Stimulated activated naive B cell treated with anti-CD40 and anti-IgM and Interleukin-4, amounts not matched to agents 10 μg/mL and 1 μg/mL and 100 μg/mL, for 72 hours (primary cell): ENCODE measurements at regions not wholly inside any gene's neighbourhood (a gene's known extent, or its start where the extent isn't known, plus 50 kb on each side); places are given as distances from the start of the nearest gene placed in this dataset.

Experiments
- ATAC-seq, 2 donors: fragments of 150-1000 bp; cut with Tn5 transposase; replicated peaks; 2 replicates each; pipeline ENCODE4 v1.10.0; 2021; ENCODE audit warnings: moderate library complexity in 1 of 2
- DNase-seq: peaks from one replicate; pipeline ENCODE4 v3.0.0; 2021
- H3K27ac Mint-ChIP-seq: one replicate; pipeline ENCODE4 v1.8.0; 2022; ENCODE audit warnings: mild to moderate bottlenecking, mixed read lengths
- H3K27me3 Mint-ChIP-seq, 2 donors: one replicate each; pipeline ENCODE4 v1.8.0; 2022; ENCODE audit warnings: mixed read lengths in 2 of 2
- H3K36me3 Mint-ChIP-seq, 2 donors: one replicate each; pipeline ENCODE4 v1.8.0; 2022; ENCODE audit warnings: mixed read lengths in 2 of 2, mild to moderate bottlenecking in 1 of 2
- H3K4me1 Mint-ChIP-seq, 2 donors: one replicate each; pipeline ENCODE4 v1.8.0; 2022; ENCODE audit warnings: mixed read lengths in 2 of 2, mild to moderate bottlenecking in 1 of 2
- H3K4me3 Mint-ChIP-seq, 2 donors: one replicate each; pipeline ENCODE4 v1.8.0; 2022; ENCODE audit warnings: mild to moderate bottlenecking in 2 of 2, mixed read lengths in 2 of 2, moderate library complexity in 1 of 2
- H3K9me3 Mint-ChIP-seq, 2 donors: one replicate each; pipeline ENCODE4 v1.8.0; 2022; ENCODE audit warnings: mixed read lengths in 2 of 2, mild to moderate bottlenecking in 1 of 2

- no peaks in the 10 kb centered on the region for H3K9me3 Mint-ChIP-seq
- H3K27me3 Mint-ChIP-seq: peaks cover 0 to 5% of the 10 kb centered on the region in 2 donors
- H3K4me1 Mint-ChIP-seq: no peaks in the 10 kb centered on the region
- H3K36me3 Mint-ChIP-seq: no peaks in the 10 kb centered on the region
- DNase-seq (no peak), ATAC-seq (no peak)
- no peak overlapping the region for H3K27ac Mint-ChIP-seq
- H3K4me3 Mint-ChIP-seq: no peak overlapping the region
Measured at GRCh38 chr13:48790199-48790598, 136.5 kb downstream of the CYSLTR2 start.

DNA sequence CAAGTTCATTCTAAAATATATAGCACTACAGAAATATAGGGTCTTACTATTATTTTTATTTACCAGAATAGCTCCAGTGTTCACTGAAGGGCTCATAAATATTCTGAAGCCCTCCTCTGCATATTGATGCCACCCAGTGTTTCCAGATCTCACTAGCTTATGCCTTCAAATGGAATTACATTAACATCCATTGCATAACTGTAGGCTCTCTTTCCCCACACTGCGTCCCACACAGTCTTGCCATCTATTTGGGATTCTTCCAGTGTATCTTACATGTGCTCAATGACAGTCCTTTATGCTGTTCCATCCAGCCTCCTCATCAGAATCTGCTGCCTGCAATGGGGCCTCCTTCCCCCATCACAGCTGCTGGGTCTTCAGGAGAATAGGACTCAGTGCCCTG is 137.2 kb downstream of the CYSLTR2 start:
- Mint-ChIP-seq H3K9me3 (no peaks in the 10 kb centered on the region), H3K4me3 (no peak overlapping the region), H3K4me1 (no peaks in the 10 kb centered on the region), H3K27ac (no peak overlapping the region), H3K36me3 (no peaks in the 10 kb centered on the region), H3K27me3 (peaks cover 0 to 7% of the 10 kb centered on the region in 2 donors)
- DNase-seq (no peak), ATAC-seq (no peak)

GRCh38 chr13:48797127-48797526 is 143.4 kb downstream of the CYSLTR2 start:
- Mint-ChIP-seq H3K4me3 (no peak overlapping the region), H3K4me1 (no peaks in the 10 kb centered on the region), H3K27ac (no peak overlapping the region), H3K9me3 (peaks cover 0 to 1% of the 10 kb centered on the region in 2 donors), H3K27me3 (peaks cover 0 to 11% of the 10 kb centered on the region in 2 donors), H3K36me3 (no peaks in the 10 kb centered on the region)
- ATAC-seq (no peak), DNase-seq (no peak)

DNA sequence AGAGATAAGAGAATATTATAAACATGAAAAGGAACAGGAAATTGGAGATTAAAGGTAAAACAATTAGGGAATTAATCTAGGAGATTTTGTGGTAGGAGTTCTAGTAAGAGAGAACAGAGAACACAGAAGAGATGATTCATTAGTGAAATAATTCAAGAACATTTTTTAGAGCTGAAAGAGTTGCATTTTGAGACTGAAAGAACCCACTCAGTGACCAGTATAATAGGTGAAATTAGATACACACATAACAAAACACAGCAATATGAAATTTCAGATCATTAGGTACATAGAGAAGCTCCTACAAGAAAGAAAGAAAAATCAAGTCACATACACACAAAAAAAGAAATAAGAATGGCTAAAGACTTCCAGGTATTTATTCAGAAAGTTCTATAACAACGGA is 144.0 kb downstream of the CYSLTR2 start:
- no peak overlapping the region for H3K4me3 Mint-ChIP-seq
- H3K27ac Mint-ChIP-seq: no peak overlapping the region
- DNase-seq: no peak
- no peaks in the 10 kb centered on the region for H3K4me1 Mint-ChIP-seq
- no peaks in the 10 kb centered on the region for H3K36me3 Mint-ChIP-seq
- ATAC-seq: no peak
- H3K9me3 Mint-ChIP-seq: peaks cover 0 to 1% of the 10 kb centered on the region in 2 donors
- H3K27me3 Mint-ChIP-seq: peaks cover 0 to 11% of the 10 kb centered on the region in 2 donors

DNA sequence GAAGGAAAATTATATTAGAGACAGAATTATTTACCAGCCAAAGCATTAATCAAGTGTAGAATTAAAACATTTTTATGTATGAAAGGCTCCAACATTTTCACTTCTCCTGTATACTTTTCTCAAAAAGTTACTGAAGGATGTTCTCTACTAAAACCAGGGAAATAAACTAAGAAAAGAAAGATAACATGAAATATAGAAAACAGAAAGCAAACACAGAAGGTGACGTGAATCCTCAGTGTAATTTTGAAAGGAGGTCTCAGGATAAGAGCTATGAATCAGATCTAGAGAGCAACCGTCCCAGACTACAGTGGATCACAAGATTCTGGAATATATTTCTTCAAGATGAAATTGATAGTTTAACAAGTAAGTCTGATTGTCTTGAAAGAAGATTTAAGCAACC is 144.5 kb downstream of the CYSLTR2 start:
- DNase-seq (no peak), ATAC-seq (no peak)
- Mint-ChIP-seq H3K27ac (no peak overlapping the region), H3K36me3 (no peaks in the 10 kb centered on the region), H3K27me3 (peaks cover 0 to 11% of the 10 kb centered on the region in 2 donors), H3K4me1 (no peaks in the 10 kb centered on the region), H3K9me3 (peaks cover 0 to 1% of the 10 kb centered on the region in 2 donors), H3K4me3 (no peak overlapping the region)

DNA sequence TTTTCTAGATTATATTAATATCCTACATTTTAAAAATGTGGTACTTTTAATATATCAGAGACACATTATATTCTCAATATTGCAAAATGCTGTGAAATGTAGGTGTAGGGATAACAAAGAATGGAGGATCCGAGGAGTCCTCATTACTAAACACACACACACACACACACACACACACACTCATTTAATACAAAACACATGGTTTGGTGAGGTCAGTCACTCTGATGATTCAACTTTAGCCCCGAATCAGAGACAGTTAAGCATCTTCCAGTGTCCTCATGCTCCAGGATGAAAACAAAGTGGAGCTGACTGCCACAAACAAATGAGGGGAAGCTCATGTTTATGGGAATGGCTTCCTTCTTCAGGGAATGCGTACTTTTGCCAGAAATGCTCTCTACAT is 147.5 kb downstream of the CYSLTR2 start:
- ATAC-seq (no peak), DNase-seq (no peak)
- peaks cover 0 to 1% of the 10 kb centered on the region in 2 donors for H3K9me3 Mint-ChIP-seq
- H3K4me1 Mint-ChIP-seq: peaks cover 3 to 9% of the 10 kb centered on the region in 2 donors
- no peak overlapping the region for H3K4me3 Mint-ChIP-seq
- H3K36me3 Mint-ChIP-seq: no peaks in the 10 kb centered on the region
- H3K27me3 Mint-ChIP-seq: peaks cover 0 to 6% of the 10 kb centered on the region in 2 donors
- H3K27ac Mint-ChIP-seq: no peak overlapping the region

GRCh38 chr13:48804821-48805601 is 151.3 kb downstream of the CYSLTR2 start:
- no peak overlapping the region for H3K27ac Mint-ChIP-seq
- no peaks in the 10 kb centered on the region for H3K9me3 Mint-ChIP-seq
- peaks cover 5 to 14% of the 10 kb centered on the region in 2 donors for H3K4me1 Mint-ChIP-seq
- no peak for DNase-seq
- peaks cover 5 to 6% of the 10 kb centered on the region in 2 donors for H3K27me3 Mint-ChIP-seq
- peak; percentile 48 to 69 for ATAC-seq
- H3K36me3 Mint-ChIP-seq: no peaks in the 10 kb centered on the region
- no peak overlapping the region for H3K4me3 Mint-ChIP-seq

DNA sequence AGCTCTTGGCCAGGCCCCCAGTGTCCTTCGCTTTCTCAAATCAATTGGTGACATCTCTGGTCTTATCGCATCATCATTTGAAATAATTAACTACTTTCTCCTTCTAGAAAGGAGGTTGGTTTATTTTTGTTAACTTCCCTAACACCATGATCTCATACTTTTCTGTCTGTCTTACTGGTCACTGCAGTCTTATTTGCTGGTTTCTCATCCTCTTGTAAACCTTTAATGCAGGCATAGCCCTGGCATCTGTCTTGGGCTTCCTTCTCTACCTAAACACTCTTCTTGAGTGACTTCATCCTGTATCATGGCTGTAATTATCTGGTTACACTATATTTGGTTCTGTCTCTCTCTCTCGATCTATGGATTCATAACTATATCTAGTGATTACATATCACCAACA is 152.8 kb downstream of the CYSLTR2 start:
- peaks cover 9 to 11% of the 10 kb centered on the region in 2 donors for H3K27me3 Mint-ChIP-seq
- H3K4me1 Mint-ChIP-seq: peaks cover 5 to 14% of the 10 kb centered on the region in 2 donors
- H3K9me3 Mint-ChIP-seq: peaks cover 0 to under 1% of the 10 kb centered on the region in 2 donors
- no peak for ATAC-seq
- H3K4me3 Mint-ChIP-seq: no peak overlapping the region
- no peak overlapping the region for H3K27ac Mint-ChIP-seq
- no peak for DNase-seq
- no peaks in the 10 kb centered on the region for H3K36me3 Mint-ChIP-seq

DNA sequence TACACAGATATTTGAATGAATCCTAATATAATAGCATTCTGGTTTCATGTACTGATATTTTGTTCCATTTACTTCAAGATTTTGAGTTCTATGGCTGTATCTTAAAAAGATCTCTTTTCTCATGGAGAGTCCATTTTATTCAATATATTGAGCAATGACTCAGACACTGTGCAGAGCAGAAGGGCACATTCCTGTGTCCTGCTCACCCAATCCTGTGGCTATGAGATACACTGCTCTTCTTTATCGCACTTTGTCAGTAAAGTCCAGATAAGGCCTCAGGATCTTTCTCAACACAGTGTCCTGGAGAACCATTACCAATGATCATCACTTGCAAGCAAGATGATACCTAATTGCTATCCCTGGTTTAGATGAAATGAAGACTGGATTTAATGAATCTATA is 155.0 kb downstream of the CYSLTR2 start:
- no peaks in the 10 kb centered on the region for H3K36me3 Mint-ChIP-seq
- H3K27ac Mint-ChIP-seq: no peak overlapping the region
- no peak for ATAC-seq
- H3K4me1 Mint-ChIP-seq: peaks cover 5 to 14% of the 10 kb centered on the region in 2 donors
- DNase-seq: no peak
- no peak overlapping the region for H3K4me3 Mint-ChIP-seq
- H3K9me3 Mint-ChIP-seq: peaks cover 4 to 5% of the 10 kb centered on the region in 2 donors
- H3K27me3 Mint-ChIP-seq: peaks cover 12 to 19% of the 10 kb centered on the region in 2 donors

DNA sequence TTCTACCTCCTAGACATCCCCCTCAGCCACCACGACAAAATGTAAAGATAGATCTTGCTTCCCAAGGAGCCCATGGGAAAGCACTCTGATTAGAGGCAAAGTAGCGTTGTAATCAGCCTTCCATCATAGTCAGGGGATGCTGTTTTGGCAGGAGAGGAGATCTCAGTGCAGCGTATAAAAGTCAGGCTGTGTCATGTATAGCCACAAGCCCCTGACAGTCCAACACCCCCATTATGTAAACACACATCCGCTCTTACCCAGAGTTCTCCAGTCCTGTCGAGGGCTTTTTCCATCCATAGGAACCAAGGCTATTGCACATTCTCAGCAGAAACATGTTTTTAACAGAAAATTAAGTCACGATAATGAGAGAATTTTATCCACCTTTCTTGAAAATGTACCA is 156.3 kb downstream of the CYSLTR2 start:
- H3K4me3 Mint-ChIP-seq: no peak overlapping the region
- no peak overlapping the region for H3K27ac Mint-ChIP-seq
- DNase-seq (no peak), ATAC-seq (no peak)
- peaks cover 5 to 14% of the 10 kb centered on the region in 2 donors for H3K4me1 Mint-ChIP-seq
- H3K9me3 Mint-ChIP-seq: peaks cover 4 to 5% of the 10 kb centered on the region in 2 donors
- no peaks in the 10 kb centered on the region for H3K36me3 Mint-ChIP-seq
- peaks cover 12 to 19% of the 10 kb centered on the region in 2 donors for H3K27me3 Mint-ChIP-seq

DNA sequence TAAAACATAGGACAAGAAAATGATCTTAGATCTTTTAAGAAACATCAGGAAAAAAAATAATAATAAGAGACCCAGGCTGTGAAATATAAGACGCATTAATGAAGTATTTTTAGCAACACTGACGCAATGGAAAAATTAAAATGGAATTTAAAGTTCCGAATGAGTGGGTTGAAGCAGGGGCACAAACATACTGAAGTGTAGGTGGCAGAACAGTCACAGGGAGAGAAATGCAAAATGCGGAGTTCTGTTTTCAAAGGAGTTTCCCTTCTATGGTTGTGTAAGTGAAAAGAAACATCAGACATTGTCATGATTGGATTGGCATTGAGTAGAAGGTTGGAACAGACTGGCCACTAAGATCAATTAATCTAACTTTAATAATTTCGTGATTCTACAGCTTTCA is 159.8 kb downstream of the CYSLTR2 start:
- H3K27me3 Mint-ChIP-seq: peaks cover 6 to 14% of the 10 kb centered on the region in 2 donors
- H3K4me1 Mint-ChIP-seq: peaks cover 0 to 4% of the 10 kb centered on the region in 2 donors
- ATAC-seq (no peak), DNase-seq (no peak)
- H3K27ac Mint-ChIP-seq: no peak overlapping the region
- no peaks in the 10 kb centered on the region for H3K36me3 Mint-ChIP-seq
- peaks cover 4 to 5% of the 10 kb centered on the region in 2 donors for H3K9me3 Mint-ChIP-seq
- no peak overlapping the region for H3K4me3 Mint-ChIP-seq

DNA sequence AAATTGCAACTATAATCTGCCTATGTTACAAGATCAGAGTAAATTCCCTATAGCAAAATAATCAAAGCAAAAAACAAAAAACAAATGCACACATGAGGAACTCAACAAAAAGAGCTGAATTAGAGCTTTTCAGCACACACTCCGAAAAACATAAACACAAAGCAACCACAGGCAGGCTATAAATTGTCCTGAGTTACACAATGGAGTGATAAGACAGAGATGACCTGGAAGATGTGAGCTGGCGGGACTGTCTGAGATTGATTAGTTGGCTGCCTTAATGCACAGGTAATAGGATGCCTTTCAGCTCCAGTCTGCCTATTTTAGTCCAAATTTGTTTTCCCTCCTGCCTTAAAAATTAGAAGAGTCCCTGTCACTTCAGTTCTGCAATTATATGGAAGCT is 159.0 kb upstream of the FNDC3A start:
- peaks cover 3 to 4% of the 10 kb centered on the region in 2 donors for H3K9me3 Mint-ChIP-seq
- ATAC-seq: no peak
- H3K27me3 Mint-ChIP-seq: peaks cover 1 to 6% of the 10 kb centered on the region in 2 donors
- H3K4me3 Mint-ChIP-seq: no peak overlapping the region
- H3K27ac Mint-ChIP-seq: no peak overlapping the region
- H3K4me1 Mint-ChIP-seq: peaks cover 0 to 4% of the 10 kb centered on the region in 2 donors
- no peak for DNase-seq
- H3K36me3 Mint-ChIP-seq: no peaks in the 10 kb centered on the region

DNA sequence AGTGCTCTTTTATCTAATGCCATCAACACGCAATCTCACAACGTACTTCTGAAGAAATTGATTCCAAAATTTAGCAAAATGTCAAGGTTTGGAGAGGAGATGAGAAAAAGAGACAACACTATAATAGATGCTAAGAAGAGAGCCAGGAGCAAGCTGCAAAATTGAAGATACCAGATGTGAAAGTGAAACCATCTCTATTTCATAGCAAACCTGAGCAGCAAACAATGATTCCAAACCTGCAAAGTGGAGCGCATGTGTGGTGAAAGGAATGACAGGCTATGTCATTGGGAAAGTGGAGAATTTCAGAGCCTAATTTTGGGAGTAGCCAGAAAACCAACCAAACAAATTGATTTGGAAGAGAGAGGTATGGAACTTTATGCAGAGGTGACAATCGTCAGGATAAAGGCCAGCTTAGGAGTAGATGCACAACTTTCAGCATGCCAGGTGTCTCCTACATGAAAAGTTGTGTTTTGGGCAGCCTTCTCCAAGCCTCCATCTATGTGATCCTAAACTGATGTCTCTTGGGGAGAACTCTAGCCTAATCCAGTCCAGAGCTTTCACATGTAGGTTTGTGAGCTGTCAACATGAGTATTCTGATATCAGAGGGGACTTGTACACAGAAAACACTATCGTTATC is 158.4 kb upstream of the FNDC3A start:
- no peak overlapping the region for H3K4me3 Mint-ChIP-seq
- H3K27ac Mint-ChIP-seq: no peak overlapping the region
- peaks cover 3% of the 10 kb centered on the region in 2 donors for H3K9me3 Mint-ChIP-seq
- DNase-seq (no peak), ATAC-seq (no peak)
- peaks cover 0 to 3% of the 10 kb centered on the region in 2 donors for H3K27me3 Mint-ChIP-seq
- H3K4me1 Mint-ChIP-seq: peaks cover 0 to 4% of the 10 kb centered on the region in 2 donors
- H3K36me3 Mint-ChIP-seq: no peaks in the 10 kb centered on the region

- DNase-seq: no peak
- ATAC-seq: no peak
- Mint-ChIP-seq H3K4me1 (peaks cover 0 to 4% of the 10 kb centered on the region in 2 donors), H3K9me3 (no peaks in the 10 kb centered on the region), H3K36me3 (no peaks in the 10 kb centered on the region), H3K27ac (no peak overlapping the region), H3K4me3 (no peak overlapping the region), H3K27me3 (no peaks in the 10 kb centered on the region)
Measured at GRCh38 chr13:48818495-48819356, 157.0 kb upstream of the FNDC3A start.
